ENCODE measurements at regions not wholly inside any gene's neighbourhood (a gene's known extent, or its start where the extent isn't known, plus 50 kb on each side); places are given as distances from the start of the nearest gene placed in this dataset.
"Not testable (repeated sequence)": the region's sequence is repeated elsewhere in the genome, so short reads cannot be mapped to it uniquely, and the experiment has no call there.

DNA sequence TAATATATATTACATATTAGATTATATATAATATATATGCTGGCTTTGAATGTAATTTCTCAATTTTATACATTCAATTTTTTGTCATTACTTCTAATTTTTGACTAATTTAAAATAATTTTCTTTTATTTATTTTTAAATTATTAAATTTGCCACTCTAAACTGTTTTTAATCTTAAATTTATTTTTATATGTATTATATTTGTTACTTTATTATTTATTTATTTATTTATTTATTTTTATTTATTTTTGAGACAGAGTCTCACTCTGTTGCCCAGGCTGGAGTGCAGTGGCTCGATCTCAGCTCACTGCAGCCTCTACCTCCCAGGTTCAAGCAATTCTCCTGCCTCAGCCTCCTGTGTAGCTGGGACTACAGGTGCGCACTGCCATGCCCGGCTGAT lies 473.0 kb downstream of the PLOD2 start:
- H3K4me3 ChIP-seq (ENCODE audit: low read depth, low read length); DNase-seq (ENCODE audit: extremely low spot score); H3K27ac ChIP-seq (ENCODE audit: low read depth); H3K4me1 ChIP-seq (ENCODE audit: insufficient read depth); H3K36me3 ChIP-seq (ENCODE audit: insufficient read depth): not testable (repeated sequence)
- 94% methylated on average over 3 of the region's 3 CpGs for WGBS

DNA sequence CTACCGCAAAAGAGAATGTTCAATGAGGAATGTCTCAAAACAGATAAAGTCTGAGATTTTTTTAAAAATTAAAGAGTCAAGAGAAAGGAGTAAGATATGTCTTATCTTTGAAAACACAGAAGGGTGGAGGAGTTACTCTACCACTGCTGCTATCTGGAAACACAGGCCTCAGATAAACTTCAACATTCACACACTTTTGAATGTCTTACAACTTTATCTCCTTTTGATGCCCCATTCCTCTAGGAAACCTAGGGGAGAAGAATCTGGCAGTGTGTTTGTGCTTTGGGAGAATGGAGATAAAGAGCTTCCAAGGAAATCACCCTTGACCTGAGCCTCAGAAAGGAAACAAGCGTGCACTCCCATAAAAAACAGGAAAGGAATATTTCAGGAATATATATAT lies 468.2 kb downstream of the PLOD2 start:
- Histone ChIP-seq H3K36me3 (ENCODE audit: insufficient read depth) (no peaks in the 10 kb centered on the region), H3K4me3 (ENCODE audit: low read depth, low read length) (no peak overlapping the region), H3K27ac (ENCODE audit: low read depth) (no peak overlapping the region), H3K4me1 (ENCODE audit: insufficient read depth) (no peaks in the 10 kb centered on the region)
- DNase-seq (ENCODE audit: extremely low spot score): no peak
- 82% methylated on average over 2 of the region's 2 CpGs for WGBS

DNA sequence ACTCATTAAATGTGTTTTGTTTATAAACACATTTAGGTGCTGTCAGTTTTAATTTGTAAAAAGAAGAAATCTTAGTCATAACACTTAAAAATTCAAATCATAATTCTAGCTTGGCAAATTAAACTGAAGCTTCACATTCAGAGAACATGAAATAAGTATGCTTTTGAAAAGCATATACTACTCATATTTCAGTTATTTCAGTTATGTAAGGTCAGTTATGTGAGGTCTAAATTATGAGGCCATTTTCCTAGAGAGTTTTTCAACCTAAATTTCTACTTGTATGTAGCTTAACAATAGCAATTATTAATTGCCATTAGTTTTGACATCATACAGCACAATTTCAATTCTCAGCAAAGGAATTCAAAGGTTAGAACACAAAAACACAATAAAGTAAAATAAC lies 465.0 kb downstream of the PLOD2 start:
- H3K4me3 ChIP-seq (ENCODE audit: low read depth, low read length): no peak overlapping the region
- H3K36me3 ChIP-seq (ENCODE audit: insufficient read depth): no peaks in the 10 kb centered on the region
- no peak overlapping the region for H3K27ac ChIP-seq (ENCODE audit: low read depth)
- H3K4me1 ChIP-seq (ENCODE audit: insufficient read depth): no peaks in the 10 kb centered on the region
- DNase-seq (ENCODE audit: extremely low spot score): no peak

DNA sequence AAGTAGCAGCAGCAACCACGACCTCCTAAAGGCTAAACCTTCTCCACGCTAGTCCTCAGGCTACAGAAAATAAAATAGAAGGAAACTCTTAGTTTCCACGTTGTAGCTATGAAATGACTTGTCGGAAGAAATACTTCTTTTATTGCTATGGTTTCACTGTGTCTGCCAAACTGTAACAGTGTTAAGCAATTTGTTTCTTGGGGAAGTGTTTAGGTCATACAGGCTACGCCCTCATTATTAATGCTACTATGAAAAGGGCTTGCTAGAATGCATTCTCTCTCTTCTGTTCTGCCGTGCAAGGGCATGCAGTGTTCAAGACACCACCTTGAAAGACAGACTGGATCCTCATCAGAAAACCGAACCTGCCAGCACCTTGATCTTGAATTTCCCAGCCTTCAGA lies 462.7 kb downstream of the PLOD2 start:
- 54% methylated on average over 7 of the region's 7 CpGs for WGBS
- no peak for DNase-seq (ENCODE audit: extremely low spot score)
- Histone ChIP-seq H3K36me3 (ENCODE audit: insufficient read depth) (no peaks in the 10 kb centered on the region), H3K4me3 (ENCODE audit: low read depth, low read length) (no peak overlapping the region), H3K27ac (ENCODE audit: low read depth) (no peak overlapping the region), H3K4me1 (ENCODE audit: insufficient read depth) (no peaks in the 10 kb centered on the region)

DNA sequence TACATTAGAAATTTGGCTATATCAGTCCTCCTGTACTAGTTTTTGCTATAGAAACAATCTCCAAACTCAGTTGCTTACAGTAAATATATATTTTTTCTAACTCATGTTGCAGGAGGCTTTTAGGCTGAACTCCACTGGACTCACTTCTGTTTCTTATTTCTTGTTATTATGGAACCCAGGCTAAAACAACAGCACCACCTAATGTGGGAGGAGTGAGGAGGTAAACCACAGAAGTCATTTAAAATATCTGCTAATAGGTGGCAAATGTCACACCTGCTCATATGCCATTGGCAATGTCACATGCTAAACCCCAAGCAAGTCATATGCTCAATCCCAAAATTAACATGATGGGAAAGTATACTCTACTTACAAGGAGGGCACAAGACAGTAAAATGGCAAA lies 462.2 kb downstream of the PLOD2 start:
- no peak overlapping the region for H3K27ac ChIP-seq (ENCODE audit: low read depth)
- H3K4me1 ChIP-seq (ENCODE audit: insufficient read depth): no peaks in the 10 kb centered on the region
- H3K4me3 ChIP-seq (ENCODE audit: low read depth, low read length): no peak overlapping the region
- no peaks in the 10 kb centered on the region for H3K36me3 ChIP-seq (ENCODE audit: insufficient read depth)
- DNase-seq (ENCODE audit: extremely low spot score): no peak

DNA sequence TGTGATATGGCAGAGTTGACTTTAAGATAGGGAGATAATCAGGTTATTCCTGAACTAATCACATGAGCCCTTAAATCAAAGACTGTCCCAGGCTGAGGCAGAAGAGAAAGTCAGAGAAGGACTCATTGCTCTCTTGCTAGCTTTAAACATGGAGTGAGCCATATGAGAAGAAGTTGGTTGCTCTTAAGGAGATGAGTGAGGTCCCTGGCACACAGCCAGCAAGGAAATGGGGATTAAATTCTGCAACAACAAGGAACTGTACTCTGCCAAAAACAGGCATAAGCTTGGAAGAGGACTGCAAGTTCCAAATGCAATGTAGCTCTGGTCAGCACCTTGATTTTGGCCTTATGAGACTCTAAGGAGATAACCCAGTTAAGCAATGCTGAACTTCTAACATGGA lies 457.0 kb downstream of the PLOD2 start:
- Histone ChIP-seq H3K4me1 (ENCODE audit: insufficient read depth) (no peaks in the 10 kb centered on the region), H3K27ac (ENCODE audit: low read depth) (no peak overlapping the region), H3K36me3 (ENCODE audit: insufficient read depth) (no peaks in the 10 kb centered on the region), H3K4me3 (ENCODE audit: low read depth, low read length) (no peak overlapping the region)
- DNase-seq (ENCODE audit: extremely low spot score): no peak

DNA sequence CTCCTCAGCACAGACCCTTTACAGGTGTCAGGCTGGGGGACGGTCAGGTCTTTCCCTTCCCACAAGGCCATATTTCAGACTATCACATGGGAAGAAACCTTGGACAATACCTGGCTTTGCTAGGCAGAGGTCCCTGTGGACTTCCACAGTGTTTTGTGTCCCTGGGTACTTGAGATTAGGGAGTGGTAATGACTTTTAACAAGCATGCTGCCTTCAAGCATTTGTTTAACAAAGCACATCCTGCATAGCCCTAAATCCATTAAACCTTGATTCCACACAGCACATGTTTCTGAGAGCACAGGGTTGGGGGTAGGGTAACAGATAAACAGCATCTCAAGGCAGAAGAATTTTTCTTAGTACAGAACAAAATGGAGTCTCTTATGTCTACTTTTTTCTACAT lies 451.2 kb downstream of the PLOD2 start:
- not testable (repeated sequence) for DNase-seq (ENCODE audit: extremely low spot score); H3K4me1 ChIP-seq (ENCODE audit: insufficient read depth); H3K27ac ChIP-seq (ENCODE audit: low read depth); H3K36me3 ChIP-seq (ENCODE audit: insufficient read depth); H3K4me3 ChIP-seq (ENCODE audit: low read depth, low read length)
- WGBS: 85% methylated on average over 1 of the region's 1 CpG

DNA sequence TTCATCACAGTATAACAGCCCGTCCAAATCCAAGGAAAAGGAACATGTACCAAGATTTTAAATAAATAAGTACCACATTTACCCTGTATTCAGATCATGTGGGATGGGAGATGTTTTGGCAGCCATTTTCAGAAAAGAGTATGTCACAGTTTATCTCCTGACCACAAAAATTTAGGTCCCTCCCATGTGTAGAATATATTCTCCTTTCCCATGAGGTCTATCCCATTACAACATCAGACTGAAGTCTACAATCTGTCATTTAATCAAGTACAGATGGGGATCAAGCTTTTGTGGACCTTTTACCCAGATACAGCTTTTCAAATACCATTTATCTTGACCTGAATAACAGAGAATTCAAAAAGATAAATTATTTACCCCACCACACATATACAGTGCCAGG lies 444.5 kb downstream of the PLOD2 start:
- H3K36me3 ChIP-seq (ENCODE audit: insufficient read depth): no peaks in the 10 kb centered on the region
- H3K4me3 ChIP-seq (ENCODE audit: low read depth, low read length): no peak overlapping the region
- 90% methylated on average over 1 of the region's 1 CpG for WGBS
- DNase-seq (ENCODE audit: extremely low spot score): no peak
- no peak overlapping the region for H3K27ac ChIP-seq (ENCODE audit: low read depth)
- H3K4me1 ChIP-seq (ENCODE audit: insufficient read depth): no peaks in the 10 kb centered on the region

DNA sequence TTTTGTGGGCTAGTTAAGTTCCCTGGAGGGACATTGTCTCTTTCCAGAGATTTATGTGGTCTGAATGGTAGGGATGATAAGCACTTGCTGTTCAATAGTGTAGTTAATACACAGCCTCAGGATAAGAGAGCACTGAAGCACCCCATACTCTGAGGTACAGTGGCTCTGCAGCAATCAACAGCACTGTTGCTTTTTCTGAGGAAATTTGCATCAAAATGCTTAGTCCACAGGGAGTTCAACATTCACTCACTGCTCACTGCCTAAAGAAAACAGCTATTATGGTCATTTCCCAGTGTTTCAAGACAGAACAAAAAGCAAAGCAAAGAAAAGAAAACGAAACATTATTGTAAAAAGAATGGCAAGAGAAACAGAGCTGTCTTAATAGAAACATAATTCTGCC lies 441.9 kb downstream of the PLOD2 start:
- WGBS: 73% methylated on average over 1 of the region's 1 CpG
- H3K27ac ChIP-seq (ENCODE audit: low read depth): no peak overlapping the region
- H3K4me1 ChIP-seq (ENCODE audit: insufficient read depth): no peaks in the 10 kb centered on the region
- H3K36me3 ChIP-seq (ENCODE audit: insufficient read depth): no peaks in the 10 kb centered on the region
- no peak for DNase-seq (ENCODE audit: extremely low spot score)
- H3K4me3 ChIP-seq (ENCODE audit: low read depth, low read length): no peak overlapping the region

DNA sequence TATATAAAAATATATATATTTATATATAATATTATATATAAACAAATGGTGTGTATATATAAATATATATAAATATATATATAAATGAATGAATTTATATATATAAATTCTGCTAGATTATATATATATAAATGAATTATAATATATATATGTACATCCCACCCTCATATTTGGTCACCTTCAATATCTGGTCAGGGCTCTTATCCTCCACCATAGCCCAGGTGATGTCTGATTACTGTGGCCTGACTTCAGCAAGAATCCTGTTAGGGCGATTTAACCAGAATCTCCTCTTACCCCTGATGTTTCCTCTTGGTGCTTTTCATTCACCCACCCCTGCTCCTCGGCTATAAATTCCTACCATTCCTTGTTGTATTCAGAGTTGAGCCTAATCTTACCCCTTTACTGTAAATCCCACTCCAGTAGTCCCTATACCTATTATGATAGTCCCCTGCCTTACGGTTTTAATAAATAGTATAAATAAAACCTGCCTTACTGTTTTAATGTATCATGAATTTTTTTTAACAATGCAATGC lies 439.6 kb downstream of the PLOD2 start:
- Histone ChIP-seq H3K4me1 (ENCODE audit: insufficient read depth) (no peaks in the 10 kb centered on the region), H3K36me3 (ENCODE audit: insufficient read depth) (no peaks in the 10 kb centered on the region), H3K4me3 (ENCODE audit: low read depth, low read length) (no peak overlapping the region), H3K27ac (ENCODE audit: low read depth) (no peak overlapping the region)
- no peak for DNase-seq (ENCODE audit: extremely low spot score)
- WGBS: 76% methylated on average over 3 of the region's 3 CpGs

DNA sequence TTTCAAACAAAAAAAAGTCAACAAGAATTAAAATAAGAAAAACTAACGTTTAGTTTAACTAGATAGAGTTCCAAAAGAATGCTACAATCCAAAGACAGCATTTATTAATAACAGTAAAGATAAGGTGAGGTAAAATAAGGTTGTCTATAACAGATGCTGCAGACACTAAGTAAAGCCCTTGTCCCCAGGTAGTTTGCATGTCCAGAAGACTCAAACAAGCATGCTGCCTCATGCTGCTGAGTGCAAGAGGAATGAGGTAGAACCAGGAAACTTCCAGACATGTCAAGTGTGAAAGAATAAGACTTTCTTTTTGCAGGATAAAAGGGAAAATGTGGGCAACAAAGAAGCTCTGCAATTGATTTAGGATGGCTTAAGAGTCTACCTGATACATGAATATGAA lies 439.2 kb downstream of the PLOD2 start:
- Histone ChIP-seq H3K4me1 (ENCODE audit: insufficient read depth) (no peaks in the 10 kb centered on the region), H3K27ac (ENCODE audit: low read depth) (no peak overlapping the region), H3K4me3 (ENCODE audit: low read depth, low read length) (no peak overlapping the region), H3K36me3 (ENCODE audit: insufficient read depth) (no peaks in the 10 kb centered on the region)
- DNase-seq (ENCODE audit: extremely low spot score): no peak
- WGBS: 43% methylated on average over 1 of the region's 1 CpG

DNA sequence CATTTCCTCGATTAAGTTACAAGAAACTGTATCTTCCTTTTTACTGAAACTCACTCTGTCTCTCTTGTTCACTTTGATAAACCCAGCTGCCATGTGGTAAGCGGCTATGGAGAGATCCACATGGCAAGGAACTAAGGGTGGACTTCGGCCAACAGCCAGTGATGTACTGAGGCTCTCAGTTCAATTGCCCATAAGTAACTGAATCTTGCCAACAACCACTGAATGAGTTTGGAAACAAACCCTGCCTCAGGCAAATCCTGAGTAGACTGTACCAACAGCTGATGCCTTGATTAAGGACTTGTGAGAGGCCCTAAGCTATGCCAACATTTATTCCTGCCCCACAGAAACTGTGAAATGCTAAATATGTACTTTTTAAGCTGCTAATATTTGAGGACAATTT lies 433.5 kb downstream of the PLOD2 start:
- H3K4me1 ChIP-seq (ENCODE audit: insufficient read depth): no peaks in the 10 kb centered on the region
- H3K27ac ChIP-seq (ENCODE audit: low read depth): no peak overlapping the region
- no peak for DNase-seq (ENCODE audit: extremely low spot score)
- WGBS: 92% methylated on average over 3 of the region's 3 CpGs
- H3K36me3 ChIP-seq (ENCODE audit: insufficient read depth): no peaks in the 10 kb centered on the region
- H3K4me3 ChIP-seq (ENCODE audit: low read depth, low read length): no peak overlapping the region

DNA sequence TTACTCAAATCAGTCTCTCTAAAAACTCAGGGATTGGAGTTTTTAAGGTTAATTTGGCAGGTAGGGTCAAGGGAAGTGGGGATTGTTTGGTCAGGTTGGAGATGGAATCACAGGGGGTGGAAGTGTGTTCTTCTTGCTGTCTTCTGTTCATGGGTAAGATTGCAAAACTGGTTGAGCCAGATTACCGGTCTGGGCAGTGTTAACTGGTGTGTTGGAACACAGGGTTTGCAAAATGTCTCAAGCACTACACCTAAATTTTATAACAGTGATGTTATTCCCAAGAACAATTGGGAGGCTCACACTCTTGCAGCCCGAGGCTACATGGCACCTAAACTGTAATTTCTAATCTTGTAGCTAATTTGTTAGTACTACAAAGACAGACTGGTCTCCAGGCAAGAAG lies 425.4 kb downstream of the PLOD2 start:
- no peak for DNase-seq (ENCODE audit: extremely low spot score)
- Histone ChIP-seq H3K4me1 (ENCODE audit: insufficient read depth) (no peaks in the 10 kb centered on the region), H3K4me3 (ENCODE audit: low read depth, low read length) (no peak overlapping the region), H3K27ac (ENCODE audit: low read depth) (no peak overlapping the region), H3K36me3 (ENCODE audit: insufficient read depth) (no peaks in the 10 kb centered on the region)
- WGBS: 70% methylated on average over 2 of the region's 2 CpGs

DNA sequence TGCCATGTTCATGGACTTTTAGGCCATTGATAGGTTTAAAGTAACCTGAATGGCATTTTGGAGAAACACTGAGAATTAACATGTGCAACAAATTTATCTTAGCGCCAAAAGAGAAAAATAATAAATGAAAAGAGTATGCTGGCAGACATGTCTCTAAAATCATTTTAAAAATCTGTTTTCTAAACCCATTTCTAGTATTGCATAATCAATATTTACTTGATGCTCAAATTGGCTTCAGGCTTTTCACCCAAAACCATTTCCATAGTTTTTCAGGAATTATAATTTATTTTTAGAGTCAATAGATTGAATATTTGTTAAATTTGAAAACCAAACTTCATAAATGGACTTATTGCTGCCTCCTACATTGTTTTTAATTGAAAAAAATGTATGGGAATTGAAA lies 423.0 kb downstream of the PLOD2 start:
- H3K27ac ChIP-seq (ENCODE audit: low read depth): no peak overlapping the region
- no peaks in the 10 kb centered on the region for H3K4me1 ChIP-seq (ENCODE audit: insufficient read depth)
- DNase-seq (ENCODE audit: extremely low spot score): no peak
- WGBS: 99% methylated on average over 1 of the region's 1 CpG
- no peak overlapping the region for H3K4me3 ChIP-seq (ENCODE audit: low read depth, low read length)
- H3K36me3 ChIP-seq (ENCODE audit: insufficient read depth): no peaks in the 10 kb centered on the region

DNA sequence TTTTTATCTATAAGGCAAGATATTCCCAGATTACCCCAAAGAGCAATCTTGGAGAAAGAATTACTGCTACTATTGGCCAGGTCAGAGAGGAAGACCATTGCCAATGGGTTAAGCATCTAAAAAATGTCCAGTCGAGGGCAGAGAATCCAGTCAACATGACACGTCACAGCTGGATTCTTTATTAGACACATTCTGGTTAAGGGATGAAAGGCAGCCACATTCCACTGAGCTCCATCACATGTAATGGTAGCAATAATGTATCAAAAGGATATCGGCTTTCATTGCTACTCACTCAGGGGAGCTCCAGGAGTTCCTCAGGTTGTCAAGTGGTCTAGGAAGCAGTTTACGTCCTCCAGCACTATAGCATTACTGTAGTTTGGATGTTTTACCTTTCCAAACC lies 421.1 kb downstream of the PLOD2 start:
- no peaks in the 10 kb centered on the region for H3K36me3 ChIP-seq (ENCODE audit: insufficient read depth)
- no peak overlapping the region for H3K4me3 ChIP-seq (ENCODE audit: low read depth, low read length)
- 55% methylated on average over 4 of the region's 4 CpGs for WGBS

More for the DNA sequence above, 421.1 kb downstream of the PLOD2 start:
- Histone ChIP-seq H3K27ac (ENCODE audit: low read depth) (no peak overlapping the region), H3K4me1 (ENCODE audit: insufficient read depth) (no peaks in the 10 kb centered on the region)
- DNase-seq (ENCODE audit: extremely low spot score): no peak

Measured in urinary bladder (tissue), 3 donors.